GM12878 (cell line): ENCODE measurements at regions not wholly inside any gene's neighbourhood (a gene's known extent, or its start where the extent isn't known, plus 50 kb on each side); places are given as distances from the start of the nearest gene placed in this dataset.

Source experiments
- ATAC-seq: fragments of 200-7000 bp; cut with Tn5 transposase; 3 replicates; pipeline ENCODE4 v1.9.1; 2020; ENCODE audit warnings: mild to moderate bottlenecking, moderate library complexity
- BruUV-seq: library from RNA; stranded (reverse); fragments of 400-500 nt; replicated peaks from 2 replicates; lab custom pipeline; 2021; lab: Mats Ljungman, UMichigan
- CTCF ChIA-PET: fragments of 300-600 bp; sonication (Branson Sonifier 250); formaldehyde crosslinking; extraction: SDS; loops from one replicate; lab custom pipeline; 2021; ENCODE audit warnings: inconsistent platforms; lab: Yijun Ruan, JAX
- POLR2A ChIA-PET: fragments of 350-600 bp; formaldehyde crosslinking; extraction: SDS; loops from one replicate; lab custom pipeline; 2021; ENCODE audit warnings: inconsistent platforms; lab: Charles Lee
- RAD21 ChIA-PET: fragments of 300-600 bp; sonication (Branson Sonifier 250); formaldehyde crosslinking; loops from one replicate; lab custom pipeline; 2023; ENCODE audit warnings: antibody characterized with exemption; ENCODE audit not compliant: unreplicated experiment; lab: Charles Lee
- SMC1A ChIA-PET: fragments of 300-600 bp; sonication (Branson Sonifier 250); formaldehyde crosslinking; loops from one replicate; lab custom pipeline; 2023; ENCODE audit not compliant: unreplicated experiment, uncharacterized antibody; lab: Charles Lee
- DNase-seq: peaks from one replicate; pipeline ENCODE4 v3.0.0-alpha.2; 2011; ENCODE audit warnings: low read depth, low spot score
- FAIRE-seq: peaks from 3 replicates; lab custom pipeline; 2011; peaks lifted over from hg19 to GRCh38; lab: Jason Lieb, UNC
- H2AFZ ChIP-seq: 2 replicates; pipeline ENCODE4 v1.6.0; 2011; ENCODE audit warnings: low read depth, low read length, control low read depth; ENCODE audit not compliant: control insufficient read depth
- H3K27ac ChIP-seq: 2 replicates; pipeline ENCODE4 v1.5.1; 2011; ENCODE audit warnings: control low read depth; ENCODE audit not compliant: control insufficient read depth, insufficient read depth
- H3K27me3 ChIP-seq, 2 experiments: replicated peaks in 1 of 2; 2 replicates each; pipeline versions ENCODE4 v1.6.0 to v1.6.1; 2011; ENCODE audit warnings: low read length in 1 of 2; ENCODE audit not compliant: control insufficient read depth in 2 of 2, insufficient read depth in 2 of 2
- H3K36me3 ChIP-seq, 2 experiments: 2 replicates each; pipeline ENCODE4 v1.5.1; 2011; ENCODE audit warnings: low read length in 1 of 2; ENCODE audit not compliant: control insufficient read depth in 2 of 2, insufficient read depth in 2 of 2
- H3K4me1 ChIP-seq: 2 replicates; pipeline ENCODE4 v1.6.1; 2011; ENCODE audit warnings: mild to moderate bottlenecking, low read length, moderate library complexity, mixed read lengths; ENCODE audit not compliant: control insufficient read depth, insufficient read depth
- H3K4me2 ChIP-seq: 2 replicates; pipeline ENCODE4 v1.6.0; 2011; ENCODE audit warnings: control low read depth; ENCODE audit not compliant: control insufficient read depth, insufficient read depth
- H3K4me3 ChIP-seq: fragments of 200-600 bp; sonication (generic); 2 replicates; pipeline ENCODE4 v1.5.1; 2016
- H3K79me2 ChIP-seq: 2 replicates; pipeline ENCODE4 v1.6.0; 2011; ENCODE audit warnings: low read length; ENCODE audit not compliant: control insufficient read depth, insufficient read depth
- H3K9ac ChIP-seq: 2 replicates; pipeline ENCODE4 v1.8.0; 2011; ENCODE audit warnings: low read length, control low read depth, mixed read lengths; ENCODE audit not compliant: control insufficient read depth, insufficient read depth
- H3K9me3 ChIP-seq: replicated peaks from 3 replicates; pipeline ENCODE4 v1.5.1; 2011; ENCODE audit warnings: mild to moderate bottlenecking, low read length; ENCODE audit not compliant: control insufficient read depth, insufficient read depth
- H4K20me1 ChIP-seq: 2 replicates; pipeline ENCODE4 v1.6.0; 2011; ENCODE audit not compliant: control insufficient read depth, insufficient read depth
- NFYB ChIP-seq: IDR thresholded peaks from 2 replicates; pipeline ENCODE4 v1.6.1; 2011; ENCODE audit warnings: low read depth, mild to moderate bottlenecking, low read length, improper control_type of control experiment, moderate library complexity; ENCODE audit not compliant: insufficient read depth
- RELB ChIP-seq: fragments of 450-650 bp; IDR thresholded peaks from 2 replicates; pipeline ENCODE4 v1.6.1; 2017; ENCODE audit warnings: low read depth, mild to moderate bottlenecking, moderate library complexity
- WRNIP1 ChIP-seq: IDR thresholded peaks from 2 replicates; pipeline ENCODE4 v1.6.1; 2011; ENCODE audit warnings: low read depth, low read length, improper control_type of control experiment, borderline replicate concordance
- ZBTB4 ChIP-seq: fragments of 450-650 bp; formaldehyde crosslinking; IDR thresholded peaks from 2 replicates; pipeline ENCODE4 v1.4.0; 2022; ENCODE audit warnings: mild to moderate bottlenecking, moderate library complexity
- WGBS: methylation state at CpG from one replicate; pipeline ENCODE4 v1.1.6; 2016; ENCODE audit warnings: low lambda C conversion rate; ENCODE audit not compliant: insufficient replicate concordance, insufficient coverage; ENCODE audit errors: missing lambda C conversion rate; 5-methylcytosine and 5-hydroxymethylcytosine counted together
- in situ Hi-C: fragments of 300-500 bp; cut with MboI; formaldehyde crosslinking; loops from 9 replicates; pipeline ENCODE4 v1.14.3; 2018; ENCODE audit warnings: mixed read lengths
- intact Hi-C: fragments of 100-400 bp; cut with micrococcal nuclease; formaldehyde crosslinking; loops from one replicate; pipeline ENCODE4 v1.14.2; 2022; ENCODE audit not compliant: unreplicated experiment

- TF ChIP-seq WRNIP1, result no peak
- TF ChIP-seq, all 136 proteins: peak for 0
Observed at GRCh38 chr5:99138911-99139310, 210.1 kb upstream of the CHD1 start (continued).

GRCh38 chr5:99133921-99134320, 205.1 kb upstream of the CHD1 start:
- Histone ChIP-seq H3K4me3 (no peak overlapping the region), H2AFZ (no peak overlapping the region), H3K27me3 (no peaks in the 10 kb centered on the region), H3K36me3 (no peaks in the 10 kb centered on the region), H3K4me1 (no peaks in the 10 kb centered on the region), H4K20me1 (no peaks in the 10 kb centered on the region), H3K9ac (no peak overlapping the region), H3K4me2 (no peak overlapping the region), H3K79me2 (no peaks in the 10 kb centered on the region), H3K9me3 (no peaks in the 10 kb centered on the region), H3K27ac (no peak overlapping the region)
- BruUV-seq, result no TSS peak
- intact Hi-C loops (no loop called here), in situ Hi-C loops (no loop called here)
- ChIA-PET CTCF (interaction anchor here (0.7 kb wide), 1 partner anchor 23 kb away, joined by 4 read pairs; no protein-coding TSS in a partner anchor), RAD21 (no interaction called here), POLR2A (no interaction called here), SMC1A (no interaction called here)
- DNase-seq (no peak), FAIRE-seq (no peak), ATAC-seq (no peak)
- TF ChIP-seq NFYB, result no peak
- WGBS, result 34% methylated on average over 4 of the region's 4 CpGs

GRCh38 chr5:99129768-99130501, 201.1 kb upstream of the CHD1 start:
- intact Hi-C loops (no loop called here), in situ Hi-C loops (no loop called here)
- Histone ChIP-seq H3K4me3 (no peak overlapping the region), H3K9me3 (no peaks in the 10 kb centered on the region), H3K4me1 (no peaks in the 10 kb centered on the region), H2AFZ (no peak overlapping the region), H4K20me1 (no peaks in the 10 kb centered on the region), H3K4me2 (no peak overlapping the region), H3K27me3 (no peaks in the 10 kb centered on the region), H3K9ac (no peak overlapping the region), H3K27ac (no peak overlapping the region), H3K36me3 (no peaks in the 10 kb centered on the region), H3K79me2 (no peaks in the 10 kb centered on the region)
- BruUV-seq, result no TSS peak
- WGBS, result 0% methylated on average over 6 of the region's 6 CpGs
- DNase-seq, result no peak
- no peak for FAIRE-seq
- POLR2A ChIA-PET, result no interaction called here
- SMC1A ChIA-PET, result no interaction called here
- no peak; the same call in 2 of the 3 replicates for ATAC-seq
- RAD21 ChIA-PET, result no interaction called here
- CTCF ChIA-PET, result interaction anchor here (1.8 kb wide), 1 partner anchor 25 kb away, joined by 4 read pairs; no protein-coding TSS in a partner anchor
- TF ChIP-seq RELB (no peak), ZBTB4 (CRISPR knock-in tag) (no peak)
